ENCODE measurements at regions not wholly inside any gene's neighbourhood (a gene's known extent, or its start where the extent isn't known, plus 50 kb on each side); places are given as distances from the start of the nearest gene placed in this dataset.
"Not testable (repeated sequence)": the region's sequence is repeated elsewhere in the genome, so short reads cannot be mapped to it uniquely, and the experiment has no call there.

- FAIRE-seq, result no peak
- Mint-ChIP-seq H3K4me3 (ENCODE audit: unreplicated experiment) (no peak overlapping the region), H3K4me1 (ENCODE audit: low read depth, unreplicated experiment) (no peaks in the 10 kb centered on the region)
Measured at GRCh38 chr11:39341461-39341860, 2118.0 kb downstream of the LRRC4C start.

GRCh38 chr11:39333006-39333405 lies 2126.4 kb downstream of the LRRC4C start:
- not testable (repeated sequence) for FAIRE-seq; DNase-seq (ENCODE audit: low read depth); H3K36me3 Mint-ChIP-seq (ENCODE audit: low read depth, unreplicated experiment); H3K4me3 ChIP-seq (ENCODE audit: insufficient read depth, low read depth, low read length); H3K27ac Mint-ChIP-seq (ENCODE audit: unreplicated experiment); H3K4me1 ChIP-seq (ENCODE audit: insufficient read depth, low read length); H3K27ac ChIP-seq (ENCODE audit: low read depth, low read length); H3K4me1 Mint-ChIP-seq (ENCODE audit: low read depth, unreplicated experiment); H4K20me1 ChIP-seq (ENCODE audit: insufficient read depth, low read length); H3K9me3 Mint-ChIP-seq (ENCODE audit: unreplicated experiment); H3K9me3 ChIP-seq (ENCODE audit: insufficient read depth, low read depth, low read length); H3K4me2 ChIP-seq (ENCODE audit: low read length); H3K4me3 Mint-ChIP-seq (ENCODE audit: unreplicated experiment); H2AFZ ChIP-seq (ENCODE audit: low read depth, low read length); H3K36me3 ChIP-seq (ENCODE audit: insufficient read depth, low read length); H3K79me2 ChIP-seq (ENCODE audit: insufficient read depth, low read length); H3K27me3 ChIP-seq (ENCODE audit: insufficient read depth, low read length); H3K27me3 Mint-ChIP-seq (ENCODE audit: low read depth, unreplicated experiment); H3K9ac ChIP-seq (ENCODE audit: low read length)

More at GRCh38 chr11:39341461-39341860, 2118.0 kb downstream of the LRRC4C start:
- Histone ChIP-seq H3K4me2 (ENCODE audit: low read length) (no peak overlapping the region), H3K4me1 (ENCODE audit: insufficient read depth, low read length) (no peaks in the 10 kb centered on the region), H3K27ac (ENCODE audit: low read depth, low read length) (no peak overlapping the region), H3K4me3 (ENCODE audit: insufficient read depth, low read depth, low read length) (no peak overlapping the region), H2AFZ (ENCODE audit: low read depth, low read length) (no peak overlapping the region), H3K9ac (ENCODE audit: low read length) (no peak overlapping the region), H3K36me3 (ENCODE audit: insufficient read depth, low read length) (no peaks in the 10 kb centered on the region), H4K20me1 (ENCODE audit: insufficient read depth, low read length) (no peaks in the 10 kb centered on the region), H3K79me2 (ENCODE audit: insufficient read depth, low read length) (no peaks in the 10 kb centered on the region), H3K9me3 (ENCODE audit: insufficient read depth, low read depth, low read length) (peaks cover 2% of the 10 kb centered on the region), H3K27me3 (ENCODE audit: insufficient read depth, low read length) (no peaks in the 10 kb centered on the region)
- no peak for DNase-seq (ENCODE audit: low read depth)
- TF ChIP-seq CTCF (IDR thresholded peaks at IDR 0.05; ENCODE audit: insufficient read depth, low read depth, low read length) (no peak), EZH2 (IDR thresholded peaks at IDR 0.05; ENCODE audit: insufficient read depth, low read length) (no peak)
- Mint-ChIP-seq H3K27me3 (ENCODE audit: low read depth, unreplicated experiment) (peaks cover 1% of the 10 kb centered on the region), H3K9me3 (ENCODE audit: unreplicated experiment) (no peaks in the 10 kb centered on the region), H3K36me3 (ENCODE audit: low read depth, unreplicated experiment) (no peaks in the 10 kb centered on the region), H3K27ac (ENCODE audit: unreplicated experiment) (no peak overlapping the region)

GRCh38 chr11:39327302-39327701 lies 2132.2 kb downstream of the LRRC4C start:
- Mint-ChIP-seq H3K36me3 (ENCODE audit: low read depth, unreplicated experiment) (no peaks in the 10 kb centered on the region), H3K9me3 (ENCODE audit: unreplicated experiment) (no peaks in the 10 kb centered on the region), H3K27me3 (ENCODE audit: low read depth, unreplicated experiment) (no peaks in the 10 kb centered on the region), H3K27ac (ENCODE audit: unreplicated experiment) (no peak overlapping the region), H3K4me1 (ENCODE audit: low read depth, unreplicated experiment) (no peaks in the 10 kb centered on the region), H3K4me3 (ENCODE audit: unreplicated experiment) (no peak overlapping the region)
- no peak for FAIRE-seq
- Histone ChIP-seq H3K79me2 (ENCODE audit: insufficient read depth, low read length) (no peaks in the 10 kb centered on the region), H3K27ac (ENCODE audit: low read depth, low read length) (no peak overlapping the region), H3K4me1 (ENCODE audit: insufficient read depth, low read length) (no peaks in the 10 kb centered on the region), H3K9me3 (ENCODE audit: insufficient read depth, low read depth, low read length) (peaks cover 3% of the 10 kb centered on the region), H3K36me3 (ENCODE audit: insufficient read depth, low read length) (no peaks in the 10 kb centered on the region), H3K9ac (ENCODE audit: low read length) (no peak overlapping the region), H2AFZ (ENCODE audit: low read depth, low read length) (no peak overlapping the region), H3K27me3 (ENCODE audit: insufficient read depth, low read length) (no peaks in the 10 kb centered on the region), H4K20me1 (ENCODE audit: insufficient read depth, low read length) (no peaks in the 10 kb centered on the region), H3K4me2 (ENCODE audit: low read length) (no peak overlapping the region), H3K4me3 (ENCODE audit: insufficient read depth, low read depth, low read length) (no peak overlapping the region)
- TF ChIP-seq EZH2 (IDR thresholded peaks at IDR 0.05; ENCODE audit: insufficient read depth, low read length) (no peak), CTCF (IDR thresholded peaks at IDR 0.05; ENCODE audit: insufficient read depth, low read depth, low read length) (no peak)
- no peak for DNase-seq (ENCODE audit: low read depth)

- not testable (repeated sequence) for H3K4me1 ChIP-seq (ENCODE audit: insufficient read depth, low read length); H3K4me2 ChIP-seq (ENCODE audit: low read length); H3K4me3 Mint-ChIP-seq (ENCODE audit: unreplicated experiment); H3K79me2 ChIP-seq (ENCODE audit: insufficient read depth, low read length); DNase-seq (ENCODE audit: low read depth); H3K4me1 Mint-ChIP-seq (ENCODE audit: low read depth, unreplicated experiment); H3K9me3 ChIP-seq (ENCODE audit: insufficient read depth, low read depth, low read length); H3K9me3 Mint-ChIP-seq (ENCODE audit: unreplicated experiment); H2AFZ ChIP-seq (ENCODE audit: low read depth, low read length); FAIRE-seq; H3K4me3 ChIP-seq (ENCODE audit: insufficient read depth, low read depth, low read length); H4K20me1 ChIP-seq (ENCODE audit: insufficient read depth, low read length); H3K27me3 Mint-ChIP-seq (ENCODE audit: low read depth, unreplicated experiment); H3K36me3 ChIP-seq (ENCODE audit: insufficient read depth, low read length); H3K36me3 Mint-ChIP-seq (ENCODE audit: low read depth, unreplicated experiment); H3K27me3 ChIP-seq (ENCODE audit: insufficient read depth, low read length); H3K27ac ChIP-seq (ENCODE audit: low read depth, low read length); H3K27ac Mint-ChIP-seq (ENCODE audit: unreplicated experiment); H3K9ac ChIP-seq (ENCODE audit: low read length)
Measured at GRCh38 chr11:39311888-39312287, 2147.6 kb downstream of the LRRC4C start.
